ENCODE measurements at regions not wholly inside any gene's neighbourhood (a gene's known extent, or its start where the extent isn't known, plus 50 kb on each side); places are given as distances from the start of the nearest gene placed in this dataset.

DNA sequence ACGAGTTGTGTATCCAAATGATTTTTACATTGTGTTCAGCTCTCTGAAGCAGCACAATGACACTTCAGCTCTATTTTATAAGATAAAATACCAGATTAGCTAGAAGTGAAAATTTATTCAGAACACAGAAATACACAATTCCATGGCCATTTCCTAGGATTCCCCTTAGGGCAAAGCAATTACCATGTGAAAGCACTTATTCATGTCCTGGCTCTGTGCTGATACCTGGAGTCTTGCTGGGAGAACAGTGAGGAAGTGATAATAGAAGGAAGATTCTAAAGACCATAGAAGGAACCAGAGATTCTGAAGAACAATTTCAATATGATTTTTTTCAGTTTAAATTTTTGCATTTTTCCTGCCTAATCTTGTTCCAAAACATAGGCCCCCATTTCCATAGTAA is 657.4 kb upstream of the ZWINT start:
- TF ChIP-seq ZNF674 (CRISPR knock-in tag; IDR thresholded peaks at IDR 0.05; ENCODE audit: low read depth) = no peak
- TF ChIP-seq PHB2 (IDR thresholded peaks at IDR 0.05; ENCODE audit: partially characterized antibody) = no peak
- no peak for TF ChIP-seq PCBP2 (optimal IDR thresholded peaks at IDR 0.05; ENCODE audit: low read depth, low read length, poor library complexity, severe bottlenecking)
- TF ChIP-seq ZNF232 (CRISPR knock-in tag; IDR thresholded peaks at IDR 0.05; ENCODE audit: borderline replicate concordance) = no peak
- TF ChIP-seq MATR3 (CRISPR knock-in tag; IDR thresholded peaks at IDR 0.05) = no peak

Data from HepG2 (cell line).